HG03457 (cell line): ENCODE measurements at regions not wholly inside any gene's neighbourhood (a gene's known extent, or its start where the extent isn't known, plus 50 kb on each side); places are given as distances from the start of the nearest gene placed in this dataset.
A peak's percentile ranks its signal among the peaks of the same experiment; 100 is the strongest.

Experiments used
- ATAC-seq: cut with Tn5 transposase; IDR thresholded peaks from one replicate; pipeline ENCODE4 v1.9.1; 2021; ENCODE audit warnings: moderate number of reproducible peaks; ENCODE audit not compliant: unreplicated experiment

DNA sequence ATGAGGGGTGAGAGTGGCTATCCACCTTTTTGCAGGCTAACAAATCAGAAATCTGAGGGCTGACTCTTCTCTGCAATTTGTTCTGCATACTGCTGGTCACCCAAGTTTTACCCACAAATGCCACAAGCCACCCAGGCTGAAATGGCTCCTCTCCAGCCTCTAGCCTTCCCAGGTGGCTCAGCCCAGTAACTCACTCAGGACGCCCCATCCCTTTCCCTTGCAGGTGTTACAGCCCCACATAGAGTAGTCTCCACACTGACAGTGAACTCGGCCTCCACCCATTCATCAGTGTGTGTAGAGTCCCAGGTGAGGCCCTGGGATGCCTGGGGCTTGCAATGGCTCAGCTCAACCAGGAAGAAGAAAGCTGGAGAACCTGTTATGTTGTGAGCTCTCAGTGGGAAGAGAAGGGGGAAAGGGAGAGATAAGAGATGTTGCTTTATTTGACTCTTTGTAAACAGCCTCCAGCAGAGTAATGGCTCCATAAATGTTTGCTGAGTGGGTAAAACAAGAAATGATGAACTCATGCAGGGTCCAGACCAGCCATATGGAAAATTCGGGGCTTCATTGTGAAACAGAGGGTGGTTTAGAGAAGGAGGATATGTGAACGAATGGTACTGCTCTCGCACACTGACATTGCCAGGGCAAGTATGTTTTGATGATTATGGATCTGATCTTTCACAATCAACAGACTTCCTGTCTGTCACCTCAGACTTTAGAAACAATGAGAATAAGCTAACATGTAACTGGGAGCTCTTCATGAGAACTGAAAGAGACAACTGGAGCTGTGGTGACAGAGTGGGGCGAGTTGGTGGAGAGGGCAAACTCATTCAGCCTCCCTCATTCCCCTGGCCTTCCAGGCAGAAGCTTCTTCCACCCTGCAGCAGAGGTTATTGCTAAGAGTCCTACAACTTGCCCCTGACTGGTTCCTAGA lies 74.2 kb upstream of the RFC3 start:
- ATAC-seq: peak; percentile 71

DNA sequence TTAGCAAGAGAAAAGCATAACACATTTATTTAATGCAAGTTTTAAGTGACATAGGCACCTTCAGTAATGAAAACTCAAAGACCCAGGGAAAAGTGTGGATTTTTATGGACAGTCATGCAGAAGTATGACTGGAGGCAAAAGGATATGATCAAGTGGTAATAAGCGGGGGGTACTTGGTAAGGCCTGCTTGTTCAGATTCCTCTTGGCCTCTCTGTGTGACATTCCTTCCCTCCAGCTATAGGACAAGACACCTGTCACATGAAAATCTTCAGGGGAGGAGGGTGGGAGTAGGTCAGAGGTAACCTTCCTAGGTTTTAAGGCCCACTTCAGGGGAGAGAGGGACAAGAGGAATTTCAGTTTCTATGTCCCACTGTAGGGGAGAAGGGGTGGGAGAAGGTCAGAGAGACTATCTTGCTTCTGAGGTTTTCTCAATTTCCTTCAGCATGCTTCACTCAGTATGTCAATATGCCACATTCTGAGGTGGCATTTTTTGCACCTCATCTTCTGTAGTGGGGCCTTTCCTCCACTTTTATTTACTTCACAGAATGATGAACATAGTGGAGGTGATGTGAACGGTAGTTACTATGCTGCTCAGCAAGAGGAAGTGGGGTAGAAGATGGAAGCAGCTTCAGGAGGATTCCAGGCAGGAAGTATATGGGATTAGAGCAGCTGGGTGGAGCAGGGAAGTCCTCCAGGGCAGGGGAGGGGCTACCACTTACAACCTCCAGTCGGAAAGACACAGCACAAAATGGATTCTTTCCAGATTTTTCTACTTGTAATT lies 73.2 kb upstream of the RFC3 start:
- no peak for ATAC-seq

DNA sequence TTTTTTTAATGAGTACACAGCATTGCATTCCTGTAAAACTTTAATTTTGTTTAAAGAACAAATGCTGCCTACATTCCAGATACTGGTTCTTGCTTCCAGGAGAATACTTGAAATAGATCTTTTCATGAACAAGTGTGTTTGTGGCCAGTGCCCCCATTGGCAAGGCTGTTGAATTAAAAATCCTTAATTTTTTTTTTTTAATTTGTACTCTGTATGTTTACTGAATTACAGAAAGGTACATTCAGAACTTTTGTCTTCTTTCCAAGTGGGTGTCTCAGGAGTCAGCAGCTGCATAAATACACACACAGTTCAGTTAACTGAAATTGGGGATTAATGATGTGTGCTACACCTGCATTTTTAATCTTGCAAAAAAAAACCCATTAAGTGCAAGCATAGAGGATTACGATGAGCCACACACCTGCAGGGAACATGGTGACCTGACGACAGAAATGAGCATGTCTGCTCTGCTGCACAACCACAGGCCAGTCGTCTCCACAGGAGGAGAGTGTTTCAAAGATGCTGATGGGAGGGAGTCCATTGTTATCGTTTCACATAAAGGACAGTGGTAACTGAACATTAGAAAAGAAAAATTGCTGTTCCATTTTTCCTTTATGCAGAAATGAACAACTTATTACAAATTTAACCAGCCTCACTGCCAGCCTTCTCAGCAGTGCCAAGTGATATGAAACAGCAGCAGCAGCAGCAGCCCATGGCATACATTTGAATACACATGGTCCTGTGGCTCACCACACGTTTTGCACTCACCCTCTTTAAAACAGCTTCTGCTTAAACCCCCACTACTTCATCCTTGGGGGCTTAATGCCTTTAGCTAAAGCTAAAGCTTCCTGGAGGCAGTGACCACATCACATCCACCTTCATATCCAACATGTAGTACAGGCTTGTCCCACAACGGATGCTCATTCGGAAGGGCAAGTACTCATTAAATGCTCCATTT lies 72.3 kb upstream of the RFC3 start:
- peak; percentile 44 for ATAC-seq

DNA sequence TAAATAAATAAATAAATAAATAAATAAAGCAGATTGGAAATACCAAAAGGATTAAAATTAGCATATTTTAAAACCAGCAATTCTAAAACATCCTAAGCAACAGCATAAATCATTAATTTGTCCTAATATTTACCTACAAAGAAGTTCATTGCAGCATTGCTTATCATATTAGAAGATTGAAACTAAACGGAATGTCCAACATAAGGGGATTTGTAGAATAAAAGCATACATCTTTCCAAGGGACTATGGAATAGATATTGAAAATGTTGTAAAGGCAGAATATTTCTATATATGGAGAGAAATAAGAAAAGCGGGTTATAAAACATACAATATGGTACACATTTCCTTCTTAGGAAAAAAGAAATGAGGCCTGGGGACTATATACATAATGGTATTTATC lies 71.1 kb upstream of the RFC3 start:
- no peak for ATAC-seq

DNA sequence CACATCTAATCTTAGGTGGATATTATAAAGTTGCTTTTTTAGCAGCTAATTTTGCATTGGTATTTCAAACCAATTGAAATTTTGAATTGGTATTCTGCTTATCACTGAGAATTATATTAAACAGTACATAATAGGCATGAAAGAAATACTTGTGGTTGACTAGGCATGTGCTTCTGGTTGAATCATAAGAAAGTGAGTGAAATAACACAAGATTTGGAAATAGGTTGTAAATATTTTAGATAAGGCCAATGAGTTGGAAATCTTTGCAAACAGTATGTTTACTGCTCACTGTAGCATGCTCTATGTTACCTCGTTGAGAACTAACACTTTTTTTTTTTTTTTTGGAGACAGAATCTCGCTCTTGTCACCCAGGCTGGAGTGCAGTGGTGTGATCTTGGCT lies 66.8 kb upstream of the RFC3 start:
- ATAC-seq: no peak

DNA sequence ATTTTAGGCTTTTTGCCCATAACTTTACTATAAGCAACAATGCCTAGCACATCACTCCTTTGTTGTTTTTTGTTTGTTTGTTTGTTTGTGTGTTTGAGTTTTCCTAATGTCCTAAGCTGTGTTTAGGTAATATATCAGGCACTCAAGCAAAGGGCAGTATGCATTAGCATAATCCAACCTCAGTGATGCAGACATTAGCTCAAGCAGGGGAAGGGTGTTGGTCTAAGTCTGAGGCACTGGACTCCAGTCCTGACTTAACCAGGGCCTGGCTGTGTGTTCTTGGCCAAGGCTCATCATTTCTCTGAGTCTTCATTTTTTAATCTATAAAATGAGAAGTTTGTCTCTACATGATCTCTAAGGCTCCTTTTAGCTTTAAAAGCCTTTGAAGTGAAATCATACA lies 65.9 kb upstream of the RFC3 start:
- ATAC-seq: no peak

DNA sequence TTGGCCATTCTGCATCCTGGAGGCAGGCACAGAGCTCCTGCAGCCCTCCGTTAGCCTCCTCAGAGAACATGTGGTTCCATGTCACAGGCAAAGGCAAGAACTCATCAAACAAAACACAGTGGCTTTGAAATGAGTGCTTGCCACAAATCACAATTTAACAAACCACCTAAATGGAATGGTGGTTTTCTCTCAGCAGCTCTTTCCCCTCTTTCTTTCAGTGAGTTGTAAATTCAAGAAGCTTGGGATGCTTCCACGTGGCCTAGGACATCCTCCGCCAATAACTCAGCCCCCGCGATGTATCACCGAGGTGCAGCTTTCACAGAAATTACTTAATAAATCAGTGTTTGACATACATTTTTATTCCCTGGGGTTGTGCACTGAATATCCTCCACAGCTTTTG lies 65.4 kb upstream of the RFC3 start:
- no peak for ATAC-seq

DNA sequence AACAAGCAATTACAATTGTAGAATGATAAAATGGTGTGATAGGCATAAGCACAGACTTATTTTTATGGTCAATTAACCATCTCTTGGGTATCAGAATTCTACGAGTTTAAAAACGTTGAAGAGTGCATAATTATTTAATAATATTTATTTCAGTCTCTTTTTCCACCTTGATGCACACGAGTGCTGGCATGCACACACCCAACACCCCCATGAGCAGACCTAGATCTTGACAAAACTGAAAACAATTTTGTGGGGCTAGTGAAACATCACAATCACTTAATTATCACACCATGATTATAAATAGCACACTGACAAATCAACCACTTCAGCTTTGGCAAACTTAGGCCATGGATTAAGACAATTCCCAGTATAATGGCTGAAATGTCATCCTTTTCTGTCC lies 61.0 kb upstream of the RFC3 start:
- ATAC-seq: no peak

DNA sequence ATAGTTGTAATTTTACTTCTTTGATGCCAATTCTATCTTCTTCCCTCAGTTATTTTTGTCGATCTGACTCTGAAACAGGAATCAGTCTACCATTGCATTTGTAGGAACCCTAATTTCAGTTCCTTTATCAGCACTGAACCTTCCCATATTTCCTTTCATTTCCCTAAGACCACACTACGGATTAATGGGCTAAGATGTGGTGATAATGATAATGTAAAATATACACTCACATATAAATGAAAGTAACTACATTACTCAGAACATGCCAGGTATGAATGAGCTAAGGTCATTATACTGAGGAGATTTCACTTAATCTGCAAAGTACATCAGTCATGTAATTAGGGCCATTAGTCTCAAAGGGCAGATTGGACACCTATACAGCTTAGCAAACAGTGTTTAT lies 60.2 kb upstream of the RFC3 start:
- peak; percentile 59 for ATAC-seq

DNA sequence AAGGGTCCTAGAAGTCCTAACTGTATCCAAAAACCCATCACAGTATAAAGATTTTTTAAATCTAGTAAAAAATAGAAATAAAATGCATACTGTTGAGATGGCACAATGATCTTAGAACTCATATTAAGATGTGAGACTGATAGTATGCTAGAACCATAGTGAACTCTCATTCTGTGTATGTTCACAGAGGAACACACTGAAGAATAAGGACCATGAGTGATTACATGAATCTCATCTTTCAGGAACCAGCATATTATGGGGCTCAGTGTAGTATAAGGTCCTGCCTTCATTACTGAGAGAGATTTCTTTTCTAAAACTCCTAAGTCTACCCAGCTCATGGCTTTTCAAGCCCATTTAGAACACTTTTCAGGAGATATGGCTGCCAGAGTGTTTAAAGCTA lies 59.8 kb upstream of the RFC3 start:
- ATAC-seq: peak; percentile 58

DNA sequence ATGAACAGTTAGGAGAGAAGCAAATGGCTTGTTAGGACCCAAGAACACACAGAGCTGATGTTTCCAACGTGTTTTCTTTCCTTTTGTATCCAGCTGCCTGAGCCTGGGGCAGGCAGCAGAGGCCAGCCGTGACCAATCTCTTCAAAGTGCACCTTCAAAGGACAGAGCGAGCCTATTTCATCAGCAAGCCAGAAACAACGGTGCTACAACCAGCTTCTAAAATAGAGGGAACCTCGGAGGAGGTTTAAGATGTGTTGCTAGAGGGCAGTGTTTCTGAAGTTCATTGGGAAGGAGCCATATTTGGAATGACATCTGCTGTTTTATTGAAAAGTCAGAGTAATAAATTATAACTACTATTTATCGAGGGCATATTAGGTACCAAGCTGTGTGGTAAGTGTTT lies 56.2 kb upstream of the RFC3 start:
- no peak for ATAC-seq

DNA sequence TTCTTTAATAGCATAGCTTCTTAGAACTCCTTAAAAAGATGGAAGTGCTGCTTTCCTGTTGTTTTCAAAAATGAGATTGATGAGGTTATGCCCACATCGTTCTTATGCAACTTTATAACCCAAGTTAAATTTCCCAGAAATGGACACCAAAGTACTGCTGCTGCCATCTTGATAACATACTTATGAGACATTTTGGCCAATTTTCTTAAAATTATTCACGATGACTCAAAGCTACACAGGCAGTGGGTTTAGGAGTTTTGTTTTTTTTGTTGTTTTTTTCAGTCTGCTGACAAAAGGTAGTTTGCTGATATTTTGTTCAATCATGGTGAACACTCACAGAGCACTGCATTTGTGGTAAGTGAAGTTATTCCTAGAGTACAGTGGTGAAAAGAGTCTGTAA lies 54.9 kb upstream of the RFC3 start:
- ATAC-seq: no peak

DNA sequence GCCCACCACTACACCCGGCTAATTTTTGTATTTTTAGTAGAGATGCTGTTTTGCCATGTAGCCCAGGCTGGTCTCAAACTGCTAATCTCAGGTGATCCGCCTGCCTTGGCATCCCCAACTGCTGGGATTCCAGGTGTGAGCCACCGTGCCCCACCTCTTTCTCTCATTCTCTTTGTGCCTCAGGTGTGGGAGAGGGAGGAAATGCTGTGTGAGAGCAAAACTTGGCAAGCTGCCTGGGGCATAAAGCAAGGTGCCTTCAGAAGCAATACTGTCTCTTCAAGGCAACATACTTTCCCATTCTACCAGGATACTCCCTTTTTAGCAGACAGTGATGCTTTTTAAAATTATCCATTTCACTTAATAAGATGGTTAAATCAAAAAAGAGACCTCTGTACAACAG lies 53.2 kb upstream of the RFC3 start:
- no peak for ATAC-seq

DNA sequence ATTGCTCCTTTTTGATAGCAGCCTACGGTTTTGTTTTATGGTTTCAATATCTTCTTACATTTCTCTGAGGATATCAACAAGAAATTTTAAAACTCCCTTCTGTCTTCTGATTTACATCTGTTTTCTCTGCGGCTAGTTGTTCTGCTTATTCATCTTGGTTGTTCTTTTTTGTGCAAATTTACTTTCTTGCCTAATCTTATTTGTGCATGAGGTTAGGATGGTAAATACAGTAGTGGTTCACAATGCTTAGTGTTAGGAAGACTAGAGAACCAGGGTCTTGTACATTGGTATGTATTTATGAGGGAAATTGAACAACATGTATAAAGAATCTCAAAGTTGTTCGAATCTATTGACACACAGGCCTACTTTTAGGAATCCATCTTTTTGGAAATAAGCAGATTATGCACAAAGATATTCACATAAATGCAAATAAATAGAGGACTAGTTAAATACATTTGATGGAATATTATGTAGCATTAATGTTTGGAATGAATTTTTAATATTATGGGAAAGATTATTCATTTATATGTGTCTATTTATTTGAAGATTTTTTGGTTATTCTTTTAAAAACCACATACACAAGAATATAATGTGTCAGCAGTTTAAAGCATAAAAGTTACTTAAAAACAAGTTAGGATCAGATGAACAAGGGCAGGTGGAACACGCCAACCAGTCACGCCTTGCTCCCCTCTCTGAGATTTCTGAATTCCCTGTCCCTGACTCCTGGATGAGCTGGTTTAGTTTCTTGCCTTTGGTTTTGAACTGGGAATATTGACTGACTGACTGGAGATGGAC lies 51.4 kb upstream of the RFC3 start:
- no peak for ATAC-seq

DNA sequence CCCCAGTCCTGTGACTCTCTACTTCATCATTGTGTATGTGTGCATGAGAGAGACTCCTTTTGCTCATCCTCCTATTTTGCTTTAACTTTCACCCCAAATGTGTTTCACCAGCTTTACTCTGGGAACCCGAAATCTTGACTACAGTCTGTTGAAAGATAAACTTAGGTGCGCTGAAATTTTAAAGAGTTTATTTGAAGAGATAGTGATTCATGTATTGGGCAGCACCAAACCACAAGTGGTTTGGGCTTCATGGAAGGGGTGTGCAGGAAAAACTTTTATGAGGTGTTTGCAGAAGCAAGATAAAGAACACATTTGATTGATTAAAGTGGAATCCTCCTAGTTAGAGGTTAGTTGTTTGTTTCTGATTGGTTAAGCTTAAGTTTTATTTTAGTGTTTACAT lies 50.8 kb upstream of the RFC3 start:
- no peak for ATAC-seq
